ENCODE measurements at regions not wholly inside any gene's neighbourhood (a gene's known extent, or its start where the extent isn't known, plus 50 kb on each side); places are given as distances from the start of the nearest gene placed in this dataset.

GRCh38 chr4:13108096-13108495 lies 376.0 kb downstream of the RAB28 start:
- TF ChIP-seq POLR2A (IDR thresholded peaks at IDR 0.05; ENCODE audit: low read depth, low read length) (no peak), CTCF (conservative IDR thresholded peaks at IDR 0.05; ENCODE audit: low read depth, low read length) (no peak), CHD1 (IDR thresholded peaks at IDR 0.05; ENCODE audit: low read depth, low read length) (no peak), MAZ (IDR thresholded peaks at IDR 0.05; ENCODE audit: borderline replicate concordance, low read depth, low read length) (no peak), USF2 (IDR thresholded peaks at IDR 0.05; ENCODE audit: low read depth, low read length) (no peak), RAD21 (IDR thresholded peaks at IDR 0.05; ENCODE audit: low read length) (no peak), RFX5 (IDR thresholded peaks at IDR 0.05; ENCODE audit: low read depth, low read length) (no peak), NFE2L2 (IDR thresholded peaks at IDR 0.05; ENCODE audit: low read depth, low read length) (no peak), BHLHE40 (IDR thresholded peaks at IDR 0.05; ENCODE audit: low read depth, low read length) (no peak), RCOR1 (IDR thresholded peaks at IDR 0.05; ENCODE audit: insufficient replicate concordance, low read length) (no peak), SMC3 (IDR thresholded peaks at IDR 0.05; ENCODE audit: low read depth, low read length) (no peak)
